Gastrocnemius medialis (tissue), 4 donors: ENCODE measurements at regions not wholly inside any gene's neighbourhood (a gene's known extent, or its start where the extent isn't known, plus 50 kb on each side); places are given as distances from the start of the nearest gene placed in this dataset.

ENCODE experiments used
- ATAC-seq, 2 donors: fragments of 150-250 bp; one replicate each; pipeline ENCODE4 v1.9.1; 2016
- DNase-seq, 2 donors: peaks; one replicate each; pipeline ENCODE4 v3.0.0-alpha.2; 2019
- H3K27ac ChIP-seq, 4 donors: fragments of 200-600 bp; sonication (generic); 1 replicate in 1 of 4; 2 replicates in 3 of 4; pipeline ENCODE4 v1.5.1; 2016 to 2018; ENCODE audit warnings: mild to moderate bottlenecking in 2 of 4, moderate library complexity in 1 of 4
- H3K27me3 ChIP-seq, 3 donors: fragments of 200-600 bp; sonication (generic) in 2 of 3; 1 replicate in 1 of 3; 2 replicates in 2 of 3; pipeline versions ENCODE4 v1.5.1 to v1.6.0; 2016 to 2019; ENCODE audit warnings: mild to moderate bottlenecking in 1 of 3, moderate library complexity in 1 of 3
- H3K36me3 ChIP-seq, 2 donors: fragments of 200-600 bp; sonication (generic) in 1 of 2; one replicate each; pipeline ENCODE4 v1.5.1; 2017 to 2018
- H3K4me1 ChIP-seq, 2 donors: fragments of 200-600 bp; sonication (generic) in 1 of 2; one replicate each; pipeline ENCODE4 v1.5.1; 2016 to 2017; ENCODE audit warnings: mild to moderate bottlenecking in 2 of 2
- H3K4me3 ChIP-seq, 4 donors: fragments of 200-600 bp; sonication (generic) in 3 of 4; 1 replicate in 1 of 4; 2 replicates in 3 of 4; pipeline ENCODE4 v1.5.1; 2016 to 2019; ENCODE audit warnings: mild to moderate bottlenecking in 2 of 4
- H3K9me3 ChIP-seq, 3 donors: fragments of 200-600 bp; sonication (generic) in 2 of 3; 1 replicate in 1 of 3; 2 replicates in 2 of 3; pipeline ENCODE4 v1.5.1; 2016 to 2019
- POLR2A ChIP-seq, 2 donors: fragments of 450-650 bp; IDR thresholded peaks; one replicate each; pipeline ENCODE4 v1.6.1; 2017; ENCODE audit warnings: antibody characterized with exemption in 2 of 2, mild to moderate bottlenecking in 2 of 2, moderate library complexity in 2 of 2
- in situ Hi-C, 4 donors: fragments of 200-750 bp; cut with MboI; loops; one replicate each; pipeline versions ENCODE4 v1.15.0 to v1.8.0; 2017; ENCODE audit warnings: low sequenced_read_pairs in 4 of 4
- intact Hi-C: fragments of 100-400 bp; cut with DNase I; formaldehyde crosslinking; loops from one replicate; pipeline ENCODE4 v1.15.1; 2023; ENCODE audit warnings: low total_unique reads
- TF ChIP-seq, protein P1 (sequence below), 5 experiments: fragments of 450-650 bp in 3 of 5; fragments of 200-600 bp in 2 of 5; sonication (generic) in 2 of 5; IDR thresholded peaks in 4 of 5; conservative IDR thresholded peaks in 1 of 5; 1 replicate in 4 of 5; 2 replicates in 1 of 5; pipeline ENCODE4 v1.5.1; 2016 to 2019; ENCODE audit warnings: antibody characterized with exemption in 5 of 5, mild to moderate bottlenecking in 3 of 5, moderate library complexity in 3 of 5

DNA sequence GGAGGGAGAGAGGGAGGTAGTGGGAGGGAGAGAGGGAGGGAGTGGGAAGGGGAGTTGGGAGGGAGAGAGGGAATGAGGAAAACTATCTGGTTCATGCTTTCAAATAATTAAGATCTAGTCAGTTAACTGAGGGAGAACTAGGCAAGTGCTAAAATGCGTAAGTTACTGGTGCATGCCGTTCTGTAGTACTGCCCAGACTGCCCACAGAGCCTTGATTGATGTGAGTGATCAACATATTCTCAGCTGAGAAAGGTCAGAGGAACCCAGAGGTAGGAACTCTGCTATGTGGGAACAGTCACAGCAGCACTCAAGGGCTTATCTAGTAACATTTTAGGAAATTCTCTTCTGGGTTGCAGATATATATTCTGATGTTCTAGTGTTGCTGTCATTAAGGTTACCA, 149.8 kb upstream of the ROBO1 start:
- Histone ChIP-seq H3K9me3 (no peaks in the 10 kb centered on the region), H3K27me3 (no peaks in the 10 kb centered on the region), H3K4me3 (no peak overlapping the region), H3K4me1 (no peaks in the 10 kb centered on the region), H3K27ac (no peak overlapping the region), H3K36me3 (no peaks in the 10 kb centered on the region)
- intact Hi-C loops: no loop called here
- TF ChIP-seq, protein P1, sequence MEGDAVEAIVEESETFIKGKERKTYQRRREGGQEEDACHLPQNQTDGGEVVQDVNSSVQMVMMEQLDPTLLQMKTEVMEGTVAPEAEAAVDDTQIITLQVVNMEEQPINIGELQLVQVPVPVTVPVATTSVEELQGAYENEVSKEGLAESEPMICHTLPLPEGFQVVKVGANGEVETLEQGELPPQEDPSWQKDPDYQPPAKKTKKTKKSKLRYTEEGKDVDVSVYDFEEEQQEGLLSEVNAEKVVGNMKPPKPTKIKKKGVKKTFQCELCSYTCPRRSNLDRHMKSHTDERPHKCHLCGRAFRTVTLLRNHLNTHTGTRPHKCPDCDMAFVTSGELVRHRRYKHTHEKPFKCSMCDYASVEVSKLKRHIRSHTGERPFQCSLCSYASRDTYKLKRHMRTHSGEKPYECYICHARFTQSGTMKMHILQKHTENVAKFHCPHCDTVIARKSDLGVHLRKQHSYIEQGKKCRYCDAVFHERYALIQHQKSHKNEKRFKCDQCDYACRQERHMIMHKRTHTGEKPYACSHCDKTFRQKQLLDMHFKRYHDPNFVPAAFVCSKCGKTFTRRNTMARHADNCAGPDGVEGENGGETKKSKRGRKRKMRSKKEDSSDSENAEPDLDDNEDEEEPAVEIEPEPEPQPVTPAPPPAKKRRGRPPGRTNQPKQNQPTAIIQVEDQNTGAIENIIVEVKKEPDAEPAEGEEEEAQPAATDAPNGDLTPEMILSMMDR (IDR thresholded peaks at IDR 0.05 in 4 of 5, conservative IDR thresholded peaks at IDR 0.05 in 1 of 5): no peak
- ATAC-seq (no peak), DNase-seq (no peak)
- in situ Hi-C loops: no loop called here

DNA sequence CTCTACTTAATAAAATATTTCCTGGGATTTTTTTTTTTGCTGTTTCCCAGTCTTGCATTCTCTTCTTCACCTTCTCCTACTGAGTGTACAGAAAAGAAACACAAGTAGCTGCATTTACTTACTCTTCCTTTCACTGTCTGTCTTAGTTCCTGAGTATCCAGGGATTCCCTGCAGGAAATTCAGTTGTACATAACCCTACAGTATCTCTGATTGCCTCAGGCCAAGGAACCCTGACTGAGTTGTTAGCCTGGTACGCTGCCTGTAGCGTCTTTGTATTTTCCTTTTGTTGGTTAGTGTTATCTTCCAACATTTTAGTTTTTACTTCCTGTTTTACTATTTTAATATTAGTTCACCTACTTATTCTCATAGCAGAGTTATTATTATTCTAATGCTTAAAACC, 142.5 kb upstream of the ROBO1 start:
- Histone ChIP-seq H3K4me1 (no peaks in the 10 kb centered on the region), H3K36me3 (no peaks in the 10 kb centered on the region), H3K9me3 (no peaks in the 10 kb centered on the region), H3K27me3 (no peaks in the 10 kb centered on the region), H3K4me3 (no peak overlapping the region), H3K27ac (no peak overlapping the region)
- in situ Hi-C loops: no loop called here
- DNase-seq: no peak
- intact Hi-C loops: no loop called here
- ATAC-seq: no peak
- TF ChIP-seq, protein P1 (IDR thresholded peaks at IDR 0.05 in 4 of 5, conservative IDR thresholded peaks at IDR 0.05 in 1 of 5): no peak
- TF ChIP-seq POLR2A (IDR thresholded peaks at IDR 0.05): no peak

DNA sequence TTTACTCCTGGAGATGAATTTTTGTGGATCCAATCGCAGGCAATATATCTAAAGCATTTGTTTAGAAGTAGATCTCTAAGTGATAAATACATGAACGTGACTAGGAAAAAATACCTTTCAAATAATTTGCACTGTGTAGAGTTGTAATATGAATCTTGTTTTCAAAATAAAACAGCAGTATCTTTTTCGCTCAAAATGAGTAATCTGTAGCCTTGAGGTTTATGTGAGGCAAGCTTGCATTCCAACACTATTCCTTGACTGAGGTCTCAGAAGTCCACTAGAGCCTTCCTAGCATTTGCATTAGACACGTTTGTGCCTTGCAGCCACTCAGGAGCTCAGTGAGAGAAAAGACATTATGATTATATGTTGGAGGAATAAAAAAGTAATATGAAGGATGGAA, 138.3 kb upstream of the ROBO1 start:
- ATAC-seq (no peak), DNase-seq (no peak)
- TF ChIP-seq, protein P1 (IDR thresholded peaks at IDR 0.05 in 4 of 5, conservative IDR thresholded peaks at IDR 0.05 in 1 of 5): no peak
- no peak for TF ChIP-seq POLR2A (IDR thresholded peaks at IDR 0.05)
- no peak overlapping the region for H3K4me3 ChIP-seq
- intact Hi-C loops: no loop called here
- no peaks in the 10 kb centered on the region for H3K4me1 ChIP-seq
- no peaks in the 10 kb centered on the region for H3K27me3 ChIP-seq
- no peaks in the 10 kb centered on the region for H3K36me3 ChIP-seq
- H3K9me3 ChIP-seq: no peaks in the 10 kb centered on the region
- H3K27ac ChIP-seq: no peak overlapping the region
- in situ Hi-C loops: no loop called here

DNA sequence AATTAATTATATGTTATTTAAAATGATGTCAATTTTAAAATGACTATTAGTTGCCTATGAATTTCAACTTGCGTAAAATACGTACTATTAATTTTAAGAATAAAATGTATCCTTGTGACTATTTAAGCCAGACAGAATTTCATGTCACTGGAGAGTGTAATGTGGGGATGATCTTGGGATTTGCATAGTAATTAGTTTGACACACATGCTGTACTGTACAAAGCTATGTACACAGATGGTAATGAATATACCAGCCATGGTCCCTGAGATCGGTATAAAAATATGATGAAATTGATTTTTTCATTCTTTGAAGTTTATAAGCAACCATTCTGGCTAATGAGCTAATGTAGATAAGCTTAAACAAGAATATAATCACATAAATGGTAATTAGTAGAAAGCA, 134.4 kb upstream of the ROBO1 start:
- in situ Hi-C loops: no loop called here
- no peak overlapping the region for H3K27ac ChIP-seq
- no peak for DNase-seq
- TF ChIP-seq, protein P1 (IDR thresholded peaks at IDR 0.05 in 4 of 5, conservative IDR thresholded peaks at IDR 0.05 in 1 of 5): no peak
- no peak for TF ChIP-seq POLR2A (IDR thresholded peaks at IDR 0.05)
- no peak for ATAC-seq
- intact Hi-C loops: no loop called here
- no peaks in the 10 kb centered on the region for H3K27me3 ChIP-seq
- H3K9me3 ChIP-seq: no peaks in the 10 kb centered on the region
- no peak overlapping the region for H3K4me3 ChIP-seq
- H3K36me3 ChIP-seq: no peaks in the 10 kb centered on the region
- H3K4me1 ChIP-seq: no peaks in the 10 kb centered on the region

DNA sequence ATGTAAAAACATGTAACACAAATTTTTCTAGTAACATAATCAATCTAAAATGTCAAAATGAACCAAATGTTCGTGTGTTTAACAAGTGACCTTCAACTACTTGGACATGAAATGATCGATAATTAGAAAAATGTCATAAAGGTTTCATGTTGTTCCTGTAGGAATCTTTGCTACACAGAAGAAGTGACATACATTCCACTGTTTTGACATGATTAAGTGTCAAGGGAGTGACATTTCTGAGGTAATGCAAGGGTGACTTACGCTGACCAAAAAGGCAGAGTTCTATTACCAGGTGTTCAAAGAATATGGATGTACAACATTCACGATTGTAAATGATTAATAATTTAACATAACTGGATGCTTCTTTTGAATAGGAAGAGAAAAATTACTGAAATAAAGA, 131.1 kb upstream of the ROBO1 start:
- no peak for ATAC-seq
- intact Hi-C loops: no loop called here
- Histone ChIP-seq H3K9me3 (no peaks in the 10 kb centered on the region), H3K27me3 (no peaks in the 10 kb centered on the region), H3K4me1 (no peaks in the 10 kb centered on the region), H3K4me3 (no peak overlapping the region), H3K36me3 (no peaks in the 10 kb centered on the region), H3K27ac (no peak overlapping the region)
- in situ Hi-C loops: no loop called here
- DNase-seq: no peak
- TF ChIP-seq, protein P1 (IDR thresholded peaks at IDR 0.05 in 4 of 5, conservative IDR thresholded peaks at IDR 0.05 in 1 of 5): no peak
- no peak for TF ChIP-seq POLR2A (IDR thresholded peaks at IDR 0.05)
